Natural killer cell (primary cell): ENCODE measurements at regions not wholly inside any gene's neighbourhood (a gene's known extent, or its start where the extent isn't known, plus 50 kb on each side); places are given as distances from the start of the nearest gene placed in this dataset.

Experiments
- ATAC-seq, 3 donors: fragments of 150-1000 bp in 2 of 3; fragments of 200-7000 bp in 1 of 3; cut with Tn5 transposase; 1 replicate in 1 of 3; 2 replicates in 2 of 3; pipeline ENCODE4 v1.10.0; 2021; ENCODE audit warnings: mild to moderate bottlenecking in 2 of 3, moderate library complexity in 2 of 3
- DNase-seq, 2 donors: peaks; one replicate each; pipeline versions ENCODE4 v3.0.0 to v3.0.0-alpha.2; 2013 to 2021; ENCODE audit warnings: mixed read lengths in 1 of 2
- H3K27ac ChIP-seq: one replicate; pipeline ENCODE4 v1.5.1; 2013; ENCODE audit warnings: mild to moderate bottlenecking, low read length
- H3K27me3 ChIP-seq: one replicate; pipeline ENCODE4 v1.6.1; 2013; ENCODE audit warnings: low read length; ENCODE audit not compliant: control insufficient read depth, insufficient read depth
- H3K36me3 ChIP-seq: one replicate; pipeline ENCODE4 v1.6.1; 2013; ENCODE audit warnings: low read length; ENCODE audit not compliant: control insufficient read depth, insufficient read depth
- H3K4me1 ChIP-seq: one replicate; pipeline ENCODE4 v1.6.1; 2013; ENCODE audit warnings: low read length; ENCODE audit not compliant: control insufficient read depth, insufficient read depth
- H3K4me3 ChIP-seq: one replicate; pipeline ENCODE4 v1.5.1; 2013; ENCODE audit warnings: low read length
- H3K9me3 ChIP-seq: one replicate; pipeline ENCODE4 v1.6.1; 2013; ENCODE audit warnings: low read length; ENCODE audit not compliant: control insufficient read depth, insufficient read depth
- H3K27ac Mint-ChIP-seq, 2 donors: one replicate each; pipeline ENCODE4 v1.8.0; 2022; ENCODE audit warnings: mild to moderate bottlenecking in 2 of 2, mixed read lengths in 2 of 2, moderate library complexity in 1 of 2
- H3K27me3 Mint-ChIP-seq, 2 donors: one replicate each; pipeline ENCODE4 v1.8.0; 2022; ENCODE audit warnings: low read depth in 2 of 2, mixed read lengths in 2 of 2
- H3K36me3 Mint-ChIP-seq: one replicate; pipeline ENCODE4 v1.8.0; 2022; ENCODE audit warnings: mixed read lengths
- H3K4me1 Mint-ChIP-seq, 2 donors: one replicate each; pipeline ENCODE4 v1.8.0; 2022; ENCODE audit warnings: mixed read lengths in 2 of 2
- H3K4me3 Mint-ChIP-seq: one replicate; pipeline ENCODE4 v1.8.0; 2022; ENCODE audit warnings: mild to moderate bottlenecking, moderate library complexity, mixed read lengths
- H3K9me3 Mint-ChIP-seq, 2 donors: one replicate each; pipeline ENCODE4 v1.8.0; 2022; ENCODE audit warnings: mixed read lengths in 2 of 2
- CTCF ChIP-seq: fragments of 200-600 bp; IDR thresholded peaks from one replicate; pipeline ENCODE4 v1.8.0; 2022; ENCODE audit warnings: antibody characterized with exemption
- WGBS: methylation state at CpG from one replicate; pipeline ENCODE4 v1.1.7; 2013; ENCODE audit warnings: missing lambda C conversion rate; ENCODE audit not compliant: insufficient coverage; 5-methylcytosine and 5-hydroxymethylcytosine counted together
- intact Hi-C: fragments of 100-400 bp; cut with micrococcal nuclease; formaldehyde crosslinking; loops from one replicate; pipeline ENCODE4 v1.14.2; 2022

- H3K36me3 Mint-ChIP-seq = no peaks in the 10 kb centered on the region
- peaks cover 30 to 37% of the 10 kb centered on the region in 2 donors for H3K4me1 Mint-ChIP-seq
- H3K4me3 Mint-ChIP-seq = peak overlapping the region; percentile 87
- no peaks in the 10 kb centered on the region for H3K27me3 Mint-ChIP-seq
- WGBS = 93% methylated on average over 5 of the region's 7 CpGs
- Histone ChIP-seq H3K9me3 (no peaks in the 10 kb centered on the region), H3K4me3 (no peak overlapping the region), H3K4me1 (peaks cover 24% of the 10 kb centered on the region), H3K27me3 (no peaks in the 10 kb centered on the region), H3K27ac (no peak overlapping the region), H3K36me3 (no peaks in the 10 kb centered on the region)
- no peaks in the 10 kb centered on the region for H3K9me3 Mint-ChIP-seq
- ATAC-seq (no peak), DNase-seq (no peak)
- intact Hi-C loops = loop anchor here (5.0 kb wide), 1 partner anchor 647 kb away; no protein-coding TSS in a partner anchor
- TF ChIP-seq CTCF = no peak
- peak overlapping the region; percentile 88 to 92 for H3K27ac Mint-ChIP-seq
Observed at GRCh38 chr20:52049001-52049731, 142.4 kb downstream of the ZFP64 start.

GRCh38 chr20:52047811-52048764 lies 143.5 kb downstream of the ZFP64 start:
- Histone ChIP-seq H3K9me3 (no peaks in the 10 kb centered on the region), H3K27me3 (no peaks in the 10 kb centered on the region), H3K4me1 (peaks cover 16% of the 10 kb centered on the region), H3K36me3 (no peaks in the 10 kb centered on the region), H3K27ac (no peak overlapping the region), H3K4me3 (no peak overlapping the region)
- WGBS = 16% methylated on average over 18 of the region's 19 CpGs
- Mint-ChIP-seq H3K36me3 (no peaks in the 10 kb centered on the region), H3K9me3 (no peaks in the 10 kb centered on the region), H3K27me3 (no peaks in the 10 kb centered on the region), H3K4me3 (peak overlapping the region; percentile 87), H3K27ac (peak overlapping the region; percentile 88 to 92), H3K4me1 (peaks cover 20 to 28% of the 10 kb centered on the region in 2 donors)
- peak; percentile 80 to 88 (median 84) for ATAC-seq
- no peak for TF ChIP-seq CTCF
- intact Hi-C loops = loop anchor here (1.0 to 5.0 kb wide), 2 partner anchors 16 to 646 kb away; no protein-coding TSS in a partner anchor
- peak; percentile 47 to 72 for DNase-seq

GRCh38 chr20:52041966-52042365 lies 149.6 kb downstream of the ZFP64 start:
- peaks cover under 1% of the 10 kb centered on the region for H3K4me1 ChIP-seq
- no peak overlapping the region for H3K4me3 ChIP-seq
- intact Hi-C loops = no loop called here
- H3K4me1 Mint-ChIP-seq = no peaks in the 10 kb centered on the region
- no peak overlapping the region for H3K4me3 Mint-ChIP-seq
- no peak for DNase-seq
- 94% methylated on average over 5 of the region's 6 CpGs for WGBS
- no peak overlapping the region for H3K27ac ChIP-seq
- no peak for TF ChIP-seq CTCF
- no peaks in the 10 kb centered on the region for H3K9me3 Mint-ChIP-seq
- H3K9me3 ChIP-seq = no peaks in the 10 kb centered on the region
- no peak overlapping the region for H3K27ac Mint-ChIP-seq
- H3K27me3 Mint-ChIP-seq = no peaks in the 10 kb centered on the region
- H3K27me3 ChIP-seq = no peaks in the 10 kb centered on the region
- no peaks in the 10 kb centered on the region for H3K36me3 ChIP-seq
- H3K36me3 Mint-ChIP-seq = no peaks in the 10 kb centered on the region
- ATAC-seq = no peak
